ENCODE measurements at regions not wholly inside any gene's neighbourhood (a gene's known extent, or its start where the extent isn't known, plus 50 kb on each side); places are given as distances from the start of the nearest gene placed in this dataset.

- ChIA-PET CTCF (no interaction called here), POLR2A (no interaction called here)
- FAIRE-seq, result no peak
Measured at GRCh38 chr10:121683816-121684215, 85.6 kb upstream of the FGFR2 start.

DNA sequence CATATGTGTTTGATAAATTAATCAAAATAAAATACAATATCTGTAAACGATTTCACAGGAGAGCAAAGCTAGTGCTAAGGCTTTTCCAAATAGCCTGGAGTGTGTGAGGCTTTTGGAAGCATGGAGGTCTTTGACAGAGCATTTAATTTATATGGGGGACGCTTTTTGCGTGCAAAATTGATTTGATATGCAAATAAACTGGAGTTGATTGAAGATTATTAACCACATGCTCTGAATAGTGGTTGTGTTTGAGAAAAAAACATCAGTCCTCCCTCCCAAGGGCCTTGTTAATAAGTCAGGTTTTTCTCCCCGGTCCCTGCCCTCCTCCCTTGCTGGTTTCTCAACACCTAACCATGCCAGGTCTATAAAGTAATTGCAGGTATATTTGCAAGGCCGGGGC, 85.1 kb upstream of the FGFR2 start:
- ChIA-PET CTCF (no interaction called here), POLR2A (no interaction called here)
- 34% methylated on average over 5 of the region's 5 CpGs for WGBS (ENCODE audit: missing lambda C conversion rate)

More at GRCh38 chr10:121683816-121684215, 85.6 kb upstream of the FGFR2 start:
- Histone ChIP-seq H3K4me2 (no peak overlapping the region), H3K27ac (no peak overlapping the region), H3K4me3 (no peak overlapping the region), H3K4me1 (no peaks in the 10 kb centered on the region), H3K9me3 (no peaks in the 10 kb centered on the region)
- 56% methylated on average over 7 of the region's 7 CpGs for WGBS (ENCODE audit: missing lambda C conversion rate)
- ATAC-seq (no peak), DNase-seq (ENCODE audit: low read depth in 1 of 2, low spot score in 1 of 2) (no peak)
- TF ChIP-seq REST (IDR thresholded peaks at IDR 0.05), result no peak
- TF ChIP-seq CHD2 (IDR thresholded peaks at IDR 0.05; ENCODE audit: low read length, partially characterized antibody), result no peak
- TF ChIP-seq BHLHE40 (IDR thresholded peaks at IDR 0.05; ENCODE audit: low read depth, low read length), result no peak
- TF ChIP-seq HES2 (IDR thresholded peaks at IDR 0.05), result no peak
- no peak for TF ChIP-seq NPAS2 (CRISPR knock-in tag; IDR thresholded peaks at IDR 0.05; ENCODE audit: borderline replicate concordance)
- no peak for TF ChIP-seq JUNB (IDR thresholded peaks at IDR 0.05)
- TF ChIP-seq ZNF302 (CRISPR knock-in tag; IDR thresholded peaks at IDR 0.05), result no peak
- no peak for TF ChIP-seq MAFK (IDR thresholded peaks at IDR 0.05; ENCODE audit: partially characterized antibody)

GRCh38 chr10:121681997-121682687, 83.9 kb upstream of the FGFR2 start:
- no peak for ATAC-seq
- no peak for FAIRE-seq

More for the DNA sequence above, 85.1 kb upstream of the FGFR2 start:
- Histone ChIP-seq H3K4me2 (no peak overlapping the region), H3K27ac (no peak overlapping the region), H3K9me3 (no peaks in the 10 kb centered on the region), H3K4me3 (no peak overlapping the region), H3K4me1 (no peaks in the 10 kb centered on the region)
- FAIRE-seq (no peak), DNase-seq (ENCODE audit: low read depth in 1 of 2, low spot score in 1 of 2) (no peak), ATAC-seq (no peak)
- no peak for TF ChIP-seq CHD2 (IDR thresholded peaks at IDR 0.05; ENCODE audit: low read length, partially characterized antibody)
- TF ChIP-seq POLR2AphosphoS2 (conservative IDR thresholded peaks at IDR 0.05; ENCODE audit: low read length), result no peak
- no peak for TF ChIP-seq HMGXB4 (CRISPR knock-in tag; IDR thresholded peaks at IDR 0.05; ENCODE audit: borderline replicate concordance)
- TF ChIP-seq JUNB (IDR thresholded peaks at IDR 0.05), result no peak
- no peak for TF ChIP-seq KDM5A (IDR thresholded peaks at IDR 0.05)

More at GRCh38 chr10:121681997-121682687, 83.9 kb upstream of the FGFR2 start:
- no peaks in the 10 kb centered on the region for H3K4me1 ChIP-seq
- no peak overlapping the region for H3K4me3 ChIP-seq
- TF ChIP-seq POLR2A (IDR thresholded peaks at IDR 0.05; ENCODE audit: low read length) (no peak), JUNB (IDR thresholded peaks at IDR 0.05) (no peak), BCL3 (IDR thresholded peaks at IDR 0.05) (no peak), GATA3 (IDR thresholded peaks at IDR 0.05; ENCODE audit: borderline replicate concordance) (no peak), CHD2 (IDR thresholded peaks at IDR 0.05; ENCODE audit: low read length, partially characterized antibody) (no peak), NPAS2 (CRISPR knock-in tag; IDR thresholded peaks at IDR 0.05; ENCODE audit: borderline replicate concordance) (no peak), REST (IDR thresholded peaks at IDR 0.05) (no peak), CEBPB (IDR thresholded peaks at IDR 0.05) (no peak), RFX5 (IDR thresholded peaks at IDR 0.05) (no peak), HDAC2 (IDR thresholded peaks at IDR 0.05) (no peak), TP53 (CRISPR knock-in tag; IDR thresholded peaks at IDR 0.05) (no peak), ESRRA (IDR thresholded peaks at IDR 0.05; ENCODE audit: borderline replicate concordance, low read length) (no peak)
- no peaks in the 10 kb centered on the region for H3K9me3 ChIP-seq
- DNase-seq (ENCODE audit: low read depth in 1 of 2, low spot score in 1 of 2), result no peak
- POLR2A ChIA-PET, result no interaction called here
- 61% methylated on average over 22 of the region's 24 CpGs for WGBS (ENCODE audit: missing lambda C conversion rate)
- H3K4me2 ChIP-seq, result no peak overlapping the region
- CTCF ChIA-PET, result interaction anchor here (0.6 kb wide), 1 partner anchor 23 kb away, joined by 5 read pairs; no protein-coding TSS in a partner anchor
- no peak overlapping the region for H3K27ac ChIP-seq

Measured in A549 (cell line).